Neural progenitor cell (in vitro differentiated cells): ENCODE measurements at regions not wholly inside any gene's neighbourhood (a gene's known extent, or its start where the extent isn't known, plus 50 kb on each side); places are given as distances from the start of the nearest gene placed in this dataset.

ENCODE experiments used
- EZH2 ChIP-seq: fragments of 200-600 bp; sonication (generic); IDR thresholded peaks from 2 replicates; pipeline ENCODE4 v1.6.1; 2017; ENCODE audit warnings: antibody characterized with exemption, mild to moderate bottlenecking, moderate library complexity
- EZH2phosphoT487 ChIP-seq: fragments of 200-600 bp; sonication (generic); IDR thresholded peaks from 2 replicates; pipeline ENCODE4 v1.6.1; 2017; ENCODE audit warnings: antibody characterized with exemption
- TF ChIP-seq, protein P1 (sequence below): fragments of 200-600 bp; sonication (generic); IDR thresholded peaks from 2 replicates; pipeline ENCODE4 v1.5.1; 2017; ENCODE audit warnings: antibody characterized with exemption, mild to moderate bottlenecking

DNA sequence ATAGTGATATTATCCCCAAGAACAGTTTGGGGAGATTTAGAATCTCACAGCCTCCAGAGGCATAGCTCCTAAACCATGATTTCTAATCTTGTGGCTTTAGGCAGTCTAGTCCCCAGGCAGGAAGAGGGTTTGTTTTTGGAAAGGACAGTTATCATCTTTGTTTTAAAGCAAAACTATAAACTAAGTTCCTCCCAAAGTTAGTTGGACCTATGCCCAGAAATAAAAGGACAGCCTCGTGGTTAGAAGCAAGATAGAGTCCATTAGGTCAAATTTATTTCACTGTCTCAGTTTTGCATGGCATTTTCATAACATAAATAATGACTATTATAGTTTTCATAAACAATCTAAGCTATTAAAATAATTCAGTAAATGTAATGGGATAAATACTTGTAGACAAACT lies 120.5 kb downstream of the MAGEC2 start:
- TF ChIP-seq, protein P1, sequence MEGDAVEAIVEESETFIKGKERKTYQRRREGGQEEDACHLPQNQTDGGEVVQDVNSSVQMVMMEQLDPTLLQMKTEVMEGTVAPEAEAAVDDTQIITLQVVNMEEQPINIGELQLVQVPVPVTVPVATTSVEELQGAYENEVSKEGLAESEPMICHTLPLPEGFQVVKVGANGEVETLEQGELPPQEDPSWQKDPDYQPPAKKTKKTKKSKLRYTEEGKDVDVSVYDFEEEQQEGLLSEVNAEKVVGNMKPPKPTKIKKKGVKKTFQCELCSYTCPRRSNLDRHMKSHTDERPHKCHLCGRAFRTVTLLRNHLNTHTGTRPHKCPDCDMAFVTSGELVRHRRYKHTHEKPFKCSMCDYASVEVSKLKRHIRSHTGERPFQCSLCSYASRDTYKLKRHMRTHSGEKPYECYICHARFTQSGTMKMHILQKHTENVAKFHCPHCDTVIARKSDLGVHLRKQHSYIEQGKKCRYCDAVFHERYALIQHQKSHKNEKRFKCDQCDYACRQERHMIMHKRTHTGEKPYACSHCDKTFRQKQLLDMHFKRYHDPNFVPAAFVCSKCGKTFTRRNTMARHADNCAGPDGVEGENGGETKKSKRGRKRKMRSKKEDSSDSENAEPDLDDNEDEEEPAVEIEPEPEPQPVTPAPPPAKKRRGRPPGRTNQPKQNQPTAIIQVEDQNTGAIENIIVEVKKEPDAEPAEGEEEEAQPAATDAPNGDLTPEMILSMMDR = no peak
- TF ChIP-seq EZH2phosphoT487 = no peak
- no peak for TF ChIP-seq EZH2
